Adrenal gland (tissue), 9 donors: ENCODE measurements at regions not wholly inside any gene's neighbourhood (a gene's known extent, or its start where the extent isn't known, plus 50 kb on each side); places are given as distances from the start of the nearest gene placed in this dataset.
A peak's percentile ranks its signal among the peaks of the same experiment; 100 is the strongest.

Experiments
- DNase-seq, 7 donors: peaks; one replicate each; pipeline ENCODE4 v3.0.0-alpha.2; 2019 to 2020
- H3K27ac ChIP-seq, 5 donors: fragments of 200-600 bp; sonication (generic) in 4 of 5; 1 replicate in 3 of 5; 2 replicates in 2 of 5; pipeline versions ENCODE4 v1.5.1 to v1.8.0; 2016 to 2020; ENCODE audit warnings: mild to moderate bottlenecking in 1 of 5
- H3K27me3 ChIP-seq: fragments of 200-600 bp; 2 replicates; pipeline ENCODE4 v1.8.0; 2021
- H3K36me3 ChIP-seq, 2 donors: fragments of 200-600 bp; replicated peaks in 1 of 2; 1 replicate in 1 of 2; 2 replicates in 1 of 2; pipeline versions ENCODE4 v1.5.1 to v1.8.0; 2018 to 2022
- H3K4me1 ChIP-seq, 2 donors: fragments of 200-600 bp; replicated peaks in 1 of 2; 1 replicate in 1 of 2; 2 replicates in 1 of 2; pipeline versions ENCODE4 v1.5.1 to v1.8.0; 2018 to 2021
- H3K4me3 ChIP-seq, 4 donors: fragments of 200-600 bp; sonication (generic) in 3 of 4; one replicate each; pipeline ENCODE4 v1.5.1; 2016 to 2018
- H3K9me3 ChIP-seq, 3 donors: fragments of 200-600 bp; sonication (generic) in 1 of 3; replicated peaks in 1 of 3; 1 replicate in 2 of 3; 2 replicates in 1 of 3; pipeline versions ENCODE4 v1.5.1 to v1.8.0; 2016 to 2021
- CTCF ChIP-seq, 6 experiments: fragments of 450-650 bp in 4 of 6; fragments of 200-600 bp in 2 of 6; sonication (generic) in 1 of 6; IDR thresholded peaks; 1 replicate in 5 of 6; 2 replicates in 1 of 6; pipeline versions ENCODE4 v1.5.1 to v1.8.0; 2016 to 2021; ENCODE audit warnings: antibody characterized with exemption in 6 of 6, mild to moderate bottlenecking in 2 of 6, moderate library complexity in 1 of 6
- POLR2A ChIP-seq, 2 donors: fragments of 450-650 bp; IDR thresholded peaks; one replicate each; pipeline ENCODE4 v1.6.1; 2017; ENCODE audit warnings: antibody characterized with exemption in 2 of 2, mild to moderate bottlenecking in 2 of 2, moderate library complexity in 1 of 2
- WGBS, 4 donors: extraction: QIAGEN DNeasy Blood & Tissue Kit in 2 of 4; methylation state at CpG; one replicate each; pipeline versions ENCODE4 v1.1.5 to v1.1.7; 2013 to 2017; 5-methylcytosine and 5-hydroxymethylcytosine counted together
- intact Hi-C, 2 donors: fragments of 100-400 bp; cut with DNase I; formaldehyde crosslinking; loops; one replicate each; pipeline versions ENCODE4 v1.14.1 to v1.15.0; 2022 to 2023
- donor health status: healthy with polysubstance abuse.
- donor health status: Bipolar disorder and iron deficiency.
- donor health status: DM: yes; HTN: yes; CAD: no.
- donor health status: DM: no; HTN: no; CAD: no.
- donor health status: DM: no; HTN: no; CAD: no.

GRCh38 chr4:183763990-183764754 is 105.1 kb downstream of the TRAPPC11 start:
- intact Hi-C loops, result no loop called here
- Histone ChIP-seq H3K4me3 (no peak overlapping the region), H3K4me1 (no peaks in the 10 kb centered on the region), H3K27ac (no peak overlapping the region), H3K9me3 (no peaks in the 10 kb centered on the region), H3K27me3 (no peaks in the 10 kb centered on the region), H3K36me3 (no peaks in the 10 kb centered on the region)
- no peak for TF ChIP-seq CTCF (IDR thresholded peaks at IDR 0.05)
- no peak for TF ChIP-seq POLR2A (IDR thresholded peaks at IDR 0.05)
- DNase-seq, result peak in 1 of 7 donors; percentile 7
- WGBS, 4 donors, result 59 to 66% (median 64%) methylated on average over 7 to 11 of the region's 11 CpGs

DNA sequence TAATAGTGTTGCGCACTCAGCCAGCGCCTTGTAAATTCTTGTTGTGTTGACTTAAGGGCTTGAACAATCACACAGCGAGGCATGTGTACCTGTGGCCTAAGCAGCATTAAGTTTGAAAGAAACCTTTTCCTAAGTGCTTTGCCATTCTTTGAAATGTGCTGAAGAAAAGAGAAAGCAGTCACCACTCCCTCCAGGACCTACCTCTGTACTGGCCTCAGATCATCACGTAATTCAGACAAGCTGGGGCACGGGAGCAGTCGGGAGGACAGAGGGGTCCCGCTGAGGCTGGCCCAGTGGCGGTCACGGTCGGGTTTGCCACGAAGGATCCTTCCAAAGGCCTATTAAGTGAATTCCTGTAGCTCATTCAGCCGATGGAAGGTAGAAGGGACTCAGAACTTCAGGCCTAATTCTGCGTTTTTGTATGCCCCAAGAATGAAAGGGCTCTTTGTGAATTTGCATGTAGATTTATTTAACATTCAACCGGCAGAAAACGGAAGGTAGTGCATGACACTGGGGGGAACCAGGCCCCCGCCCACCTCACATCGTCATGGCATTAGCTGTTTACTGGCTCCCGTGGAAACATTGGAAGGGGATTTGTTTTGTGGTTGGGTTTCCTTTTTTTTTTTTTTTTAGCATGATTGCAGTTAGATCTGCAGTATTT is 106.3 kb downstream of the TRAPPC11 start:
- no peaks in the 10 kb centered on the region for H3K27me3 ChIP-seq
- intact Hi-C loops, result no loop called here
- WGBS, 4 donors, result 62 to 76% (median 71%) methylated on average over 18 of the region's 18 CpGs
- DNase-seq, result peak in 3 of 7 donors; percentile 8 to 55 (median 35)
- H3K27ac ChIP-seq, result peak overlapping the region in 1 of 5 donors; percentile 76
- TF ChIP-seq POLR2A (IDR thresholded peaks at IDR 0.05), result no peak
- no peak for TF ChIP-seq CTCF (IDR thresholded peaks at IDR 0.05)
- H3K4me3 ChIP-seq, result no peak overlapping the region
- H3K9me3 ChIP-seq, result no peaks in the 10 kb centered on the region
- H3K36me3 ChIP-seq, result no peaks in the 10 kb centered on the region
- H3K4me1 ChIP-seq, result no peaks in the 10 kb centered on the region

- no peaks in the 10 kb centered on the region for H3K27me3 ChIP-seq
- no peak overlapping the region for H3K4me3 ChIP-seq
- H3K9me3 ChIP-seq, result no peaks in the 10 kb centered on the region
- H3K4me1 ChIP-seq, result no peaks in the 10 kb centered on the region
- 69 to 86% (median 80%) methylated on average over 12 of the region's 12 CpGs for WGBS, 4 donors
- H3K36me3 ChIP-seq, result no peaks in the 10 kb centered on the region
- H3K27ac ChIP-seq, result peak overlapping the region in 2 of 5 donors; percentile 8 to 73
- DNase-seq, result no peak
- no peak for TF ChIP-seq CTCF (IDR thresholded peaks at IDR 0.05)
- TF ChIP-seq POLR2A (IDR thresholded peaks at IDR 0.05), result no peak
- intact Hi-C loops, result no loop called here
Observed at GRCh38 chr4:183766140-183766539, 107.0 kb downstream of the TRAPPC11 start.

DNA sequence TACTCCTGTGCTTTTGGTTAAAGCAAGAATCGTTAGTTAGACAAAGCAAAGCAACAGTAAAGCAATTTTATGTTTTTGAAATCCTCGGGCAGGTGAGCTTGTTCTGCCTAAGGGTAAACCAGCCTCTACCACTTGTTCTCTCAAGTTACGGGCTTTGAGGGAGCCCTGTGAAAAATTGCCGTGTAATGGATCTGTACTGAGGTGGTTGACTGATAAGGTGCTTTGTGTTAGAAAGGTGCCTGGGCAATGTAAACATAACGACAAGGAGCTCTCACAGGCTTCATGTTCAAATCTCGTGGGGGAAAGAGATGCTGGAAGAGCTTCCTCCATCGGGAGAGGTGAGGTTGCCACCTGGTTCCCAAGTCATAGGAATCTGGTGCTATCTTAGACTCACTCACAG is 111.8 kb downstream of the TRAPPC11 start:
- TF ChIP-seq POLR2A (IDR thresholded peaks at IDR 0.05), result no peak
- no peak for TF ChIP-seq CTCF (IDR thresholded peaks at IDR 0.05)
- no peaks in the 10 kb centered on the region for H3K27me3 ChIP-seq
- intact Hi-C loops, result no loop called here

More for the DNA sequence above, 111.8 kb downstream of the TRAPPC11 start:
- Histone ChIP-seq H3K36me3 (no peaks in the 10 kb centered on the region), H3K4me3 (no peak overlapping the region), H3K27ac (no peak overlapping the region), H3K4me1 (no peaks in the 10 kb centered on the region), H3K9me3 (no peaks in the 10 kb centered on the region)
- 66 to 76% (median 72%) methylated on average over 7 of the region's 7 CpGs for WGBS, 4 donors
- no peak for DNase-seq
